ENCODE measurements at regions not wholly inside any gene's neighbourhood (a gene's known extent, or its start where the extent isn't known, plus 50 kb on each side); places are given as distances from the start of the nearest gene placed in this dataset.

DNA sequence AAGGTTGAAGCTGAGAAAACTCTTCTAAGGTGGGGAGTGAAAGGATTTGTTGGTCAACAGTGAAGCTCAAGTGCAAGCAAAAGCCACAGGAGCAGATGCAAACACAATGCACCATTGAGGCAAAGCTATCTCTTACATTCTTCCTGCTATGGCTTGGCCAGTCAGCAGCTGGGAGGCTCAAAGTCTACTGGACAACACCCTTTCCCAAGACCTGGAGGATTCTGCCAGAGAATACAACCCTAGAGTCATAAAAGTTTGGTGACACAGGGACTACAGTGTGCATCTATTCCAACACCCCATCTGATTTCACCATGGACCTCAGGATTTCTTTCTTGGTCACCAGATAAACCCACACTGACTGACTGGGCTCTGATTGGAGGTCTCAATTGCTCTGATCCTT, 342.0 kb downstream of the HRH4 start:
- TF ChIP-seq POLR2AphosphoS5 (IDR thresholded peaks at IDR 0.05; ENCODE audit: low read depth, low read length), result no peak
- TF ChIP-seq FOXP2 (optimal IDR thresholded peaks at IDR 0.05; ENCODE audit: borderline replicate concordance, extremely low read depth, extremely low read length, insufficient read depth), result no peak

DNA sequence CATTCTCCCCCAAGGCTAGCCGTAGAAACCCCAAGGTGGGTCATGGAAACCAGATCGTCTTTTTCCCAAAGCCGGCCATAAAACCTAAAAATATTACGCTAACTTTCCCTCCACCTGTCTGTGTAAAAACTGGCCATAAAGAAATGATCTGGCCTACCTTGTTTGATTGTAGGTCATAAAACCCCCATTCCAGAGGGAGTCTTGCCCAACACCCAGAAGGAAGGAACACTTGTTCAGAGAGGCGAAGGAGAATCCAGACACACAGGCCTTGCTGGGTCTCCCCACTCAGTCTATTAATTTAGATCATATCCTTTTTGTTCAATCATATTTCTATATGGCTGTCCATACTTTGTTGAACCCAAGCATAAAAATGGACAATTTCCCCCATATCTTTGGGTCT, 344.7 kb downstream of the HRH4 start:
- no peak for TF ChIP-seq TAF1 (IDR thresholded peaks at IDR 0.05; ENCODE audit: borderline replicate concordance, insufficient read depth, low read length)
- TF ChIP-seq POLR2AphosphoS5 (IDR thresholded peaks at IDR 0.05; ENCODE audit: low read depth, low read length), result no peak
- TF ChIP-seq, protein P1, sequence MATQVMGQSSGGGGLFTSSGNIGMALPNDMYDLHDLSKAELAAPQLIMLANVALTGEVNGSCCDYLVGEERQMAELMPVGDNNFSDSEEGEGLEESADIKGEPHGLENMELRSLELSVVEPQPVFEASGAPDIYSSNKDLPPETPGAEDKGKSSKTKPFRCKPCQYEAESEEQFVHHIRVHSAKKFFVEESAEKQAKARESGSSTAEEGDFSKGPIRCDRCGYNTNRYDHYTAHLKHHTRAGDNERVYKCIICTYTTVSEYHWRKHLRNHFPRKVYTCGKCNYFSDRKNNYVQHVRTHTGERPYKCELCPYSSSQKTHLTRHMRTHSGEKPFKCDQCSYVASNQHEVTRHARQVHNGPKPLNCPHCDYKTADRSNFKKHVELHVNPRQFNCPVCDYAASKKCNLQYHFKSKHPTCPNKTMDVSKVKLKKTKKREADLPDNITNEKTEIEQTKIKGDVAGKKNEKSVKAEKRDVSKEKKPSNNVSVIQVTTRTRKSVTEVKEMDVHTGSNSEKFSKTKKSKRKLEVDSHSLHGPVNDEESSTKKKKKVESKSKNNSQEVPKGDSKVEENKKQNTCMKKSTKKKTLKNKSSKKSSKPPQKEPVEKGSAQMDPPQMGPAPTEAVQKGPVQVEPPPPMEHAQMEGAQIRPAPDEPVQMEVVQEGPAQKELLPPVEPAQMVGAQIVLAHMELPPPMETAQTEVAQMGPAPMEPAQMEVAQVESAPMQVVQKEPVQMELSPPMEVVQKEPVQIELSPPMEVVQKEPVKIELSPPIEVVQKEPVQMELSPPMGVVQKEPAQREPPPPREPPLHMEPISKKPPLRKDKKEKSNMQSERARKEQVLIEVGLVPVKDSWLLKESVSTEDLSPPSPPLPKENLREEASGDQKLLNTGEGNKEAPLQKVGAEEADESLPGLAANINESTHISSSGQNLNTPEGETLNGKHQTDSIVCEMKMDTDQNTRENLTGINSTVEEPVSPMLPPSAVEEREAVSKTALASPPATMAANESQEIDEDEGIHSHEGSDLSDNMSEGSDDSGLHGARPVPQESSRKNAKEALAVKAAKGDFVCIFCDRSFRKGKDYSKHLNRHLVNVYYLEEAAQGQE (IDR thresholded peaks at IDR 0.05; ENCODE audit: insufficient read depth in 1 of 2, low read depth in 2 of 2, low read length in 2 of 2), result no peak
- no peak for TF ChIP-seq FOXP2 (optimal IDR thresholded peaks at IDR 0.05; ENCODE audit: borderline replicate concordance, extremely low read depth, extremely low read length, insufficient read depth)
- no peak for TF ChIP-seq SIN3A (IDR thresholded peaks at IDR 0.05; ENCODE audit: borderline replicate concordance, insufficient read depth, low read length)

GRCh38 chr18:24809173-24809950, 348.9 kb downstream of the HRH4 start:
- no peak for TF ChIP-seq FOXP2 (optimal IDR thresholded peaks at IDR 0.05; ENCODE audit: borderline replicate concordance, extremely low read depth, extremely low read length, insufficient read depth)
- TF ChIP-seq POLR2AphosphoS5 (IDR thresholded peaks at IDR 0.05; ENCODE audit: low read depth, low read length), result no peak
- TF ChIP-seq TAF1 (IDR thresholded peaks at IDR 0.05; ENCODE audit: borderline replicate concordance, insufficient read depth, low read length), result no peak
- TF ChIP-seq, protein P1 (IDR thresholded peaks at IDR 0.05; ENCODE audit: insufficient read depth in 1 of 2, low read depth in 2 of 2, low read length in 2 of 2), result no peak
- TF ChIP-seq SIN3A (IDR thresholded peaks at IDR 0.05; ENCODE audit: borderline replicate concordance, insufficient read depth, low read length), result no peak

- no peak for TF ChIP-seq SIN3A (IDR thresholded peaks at IDR 0.05; ENCODE audit: borderline replicate concordance, insufficient read depth, low read length)
- no peak for TF ChIP-seq TAF1 (IDR thresholded peaks at IDR 0.05; ENCODE audit: borderline replicate concordance, insufficient read depth, low read length)
- TF ChIP-seq POLR2AphosphoS5 (IDR thresholded peaks at IDR 0.05; ENCODE audit: low read depth, low read length), result no peak
Measured at GRCh38 chr18:24810561-24811305, 350.3 kb downstream of the HRH4 start.

GRCh38 chr18:24811950-24812681, 351.7 kb downstream of the HRH4 start:
- TF ChIP-seq, protein P1 (IDR thresholded peaks at IDR 0.05; ENCODE audit: insufficient read depth in 1 of 2, low read depth in 2 of 2, low read length in 2 of 2), result no peak
- TF ChIP-seq POLR2AphosphoS5 (IDR thresholded peaks at IDR 0.05; ENCODE audit: low read depth, low read length) (no peak), FOXP2 (optimal IDR thresholded peaks at IDR 0.05; ENCODE audit: borderline replicate concordance, extremely low read depth, extremely low read length, insufficient read depth) (no peak), TAF1 (IDR thresholded peaks at IDR 0.05; ENCODE audit: borderline replicate concordance, insufficient read depth, low read length) (no peak), SIN3A (IDR thresholded peaks at IDR 0.05; ENCODE audit: borderline replicate concordance, insufficient read depth, low read length) (no peak)
